ENCODE measurements at regions not wholly inside any gene's neighbourhood (a gene's known extent, or its start where the extent isn't known, plus 50 kb on each side); places are given as distances from the start of the nearest gene placed in this dataset. TPM values are rescaled to one million over a fixed set of nuclear protein-coding genes. Genes with fewer than 3 reads are reported as not detected.

DNA sequence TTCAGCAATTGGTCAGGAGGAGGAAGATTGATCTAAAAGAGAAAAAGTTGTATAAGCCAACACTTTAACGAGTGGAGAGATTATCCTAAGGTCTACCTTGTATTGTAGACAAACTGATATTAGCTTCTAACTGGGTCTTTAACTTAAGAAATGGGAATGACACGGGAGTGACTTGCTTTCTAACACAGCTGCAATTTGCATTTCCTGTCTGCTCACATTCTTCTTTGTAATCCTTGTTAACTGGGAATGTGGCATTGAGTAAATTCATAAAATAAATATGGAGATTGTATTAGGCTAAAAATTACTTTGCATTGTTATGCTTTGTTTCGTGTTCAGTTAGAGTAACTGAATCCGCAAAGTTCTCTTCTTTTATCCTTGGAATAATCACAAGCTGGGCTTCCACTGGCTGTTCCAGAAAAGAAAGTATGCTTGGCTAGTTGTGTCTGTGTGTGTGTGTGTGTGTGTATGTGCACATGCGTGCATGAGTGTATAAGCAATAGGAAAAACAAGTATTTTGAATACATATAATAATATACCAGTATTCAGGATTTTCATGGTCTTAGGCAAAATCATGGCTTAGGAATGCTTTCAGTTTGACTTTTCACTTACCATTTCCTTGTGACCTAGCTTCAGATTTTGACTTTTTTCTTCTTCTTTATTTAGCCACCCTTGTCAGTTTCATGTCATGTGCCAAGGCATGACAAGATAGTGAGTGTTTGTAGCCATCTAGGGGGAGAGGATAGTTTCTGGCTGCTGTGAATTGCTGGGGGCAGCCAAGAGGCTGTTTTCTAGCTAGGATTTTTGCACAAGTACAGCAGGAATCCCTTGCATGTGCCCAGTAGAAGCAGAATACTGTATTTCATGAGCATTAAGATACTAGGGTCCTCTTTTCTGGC, 54.5 kb upstream of the FZD8 start:
- Histone ChIP-seq H3K9ac (ENCODE audit: insufficient read depth in 1 of 2, low read length in 2 of 2) (no peak overlapping the region), H3K36me3 (ENCODE audit: control insufficient read depth in 4 of 4, insufficient read depth in 4 of 4, low read length in 4 of 4) (no peaks in the 10 kb centered on the region), H3K27me3 (ENCODE audit: control insufficient read depth in 3 of 3, insufficient read depth in 3 of 3, low read length in 2 of 3) (peaks cover 0 to 5% (median 0%) of the 10 kb centered on the region in 3 donors), H3K27ac (ENCODE audit: low read depth in 1 of 2, low read length in 1 of 2) (no peak overlapping the region), H3K4me3 (no peak overlapping the region), H3K4me1 (ENCODE audit: control insufficient read depth in 5 of 5, insufficient read depth in 5 of 5, low read length in 5 of 5) (peaks cover 0 to 3% (median 0%) of the 10 kb centered on the region in 5 donors), H3K9me3 (ENCODE audit: control insufficient read depth in 4 of 4, insufficient read depth in 3 of 4, low read length in 3 of 4) (no peaks in the 10 kb centered on the region)
- no peak for DNase-seq
- TF ChIP-seq, protein P1, sequence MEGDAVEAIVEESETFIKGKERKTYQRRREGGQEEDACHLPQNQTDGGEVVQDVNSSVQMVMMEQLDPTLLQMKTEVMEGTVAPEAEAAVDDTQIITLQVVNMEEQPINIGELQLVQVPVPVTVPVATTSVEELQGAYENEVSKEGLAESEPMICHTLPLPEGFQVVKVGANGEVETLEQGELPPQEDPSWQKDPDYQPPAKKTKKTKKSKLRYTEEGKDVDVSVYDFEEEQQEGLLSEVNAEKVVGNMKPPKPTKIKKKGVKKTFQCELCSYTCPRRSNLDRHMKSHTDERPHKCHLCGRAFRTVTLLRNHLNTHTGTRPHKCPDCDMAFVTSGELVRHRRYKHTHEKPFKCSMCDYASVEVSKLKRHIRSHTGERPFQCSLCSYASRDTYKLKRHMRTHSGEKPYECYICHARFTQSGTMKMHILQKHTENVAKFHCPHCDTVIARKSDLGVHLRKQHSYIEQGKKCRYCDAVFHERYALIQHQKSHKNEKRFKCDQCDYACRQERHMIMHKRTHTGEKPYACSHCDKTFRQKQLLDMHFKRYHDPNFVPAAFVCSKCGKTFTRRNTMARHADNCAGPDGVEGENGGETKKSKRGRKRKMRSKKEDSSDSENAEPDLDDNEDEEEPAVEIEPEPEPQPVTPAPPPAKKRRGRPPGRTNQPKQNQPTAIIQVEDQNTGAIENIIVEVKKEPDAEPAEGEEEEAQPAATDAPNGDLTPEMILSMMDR (IDR thresholded peaks at IDR 0.05; ENCODE audit: control extremely low read depth, extremely low read depth): no peak
- WGBS, 2 donors: 64 to 67% methylated on average over 5 of the region's 5 CpGs
- ATAC-seq (ENCODE audit: insufficient read depth, low FRiP score): no peak

DNA sequence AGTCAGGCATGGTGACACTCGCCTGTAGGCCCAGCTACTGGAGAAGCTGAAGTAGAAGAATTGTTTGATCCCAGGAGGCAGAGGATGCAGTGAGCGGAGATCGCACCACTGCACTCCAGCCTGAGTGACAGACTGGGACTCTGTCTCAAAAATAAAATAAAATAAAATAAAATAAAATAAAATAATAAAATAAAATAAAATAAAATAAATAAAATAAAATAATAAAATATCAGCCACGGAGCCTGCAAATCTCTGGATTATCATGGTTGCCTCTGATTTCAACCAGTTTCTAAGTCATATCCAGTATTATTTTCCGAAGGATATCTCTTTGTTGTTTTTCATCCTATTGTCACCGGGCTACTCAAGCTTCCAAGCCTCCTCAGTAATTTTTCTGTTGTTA, 51.7 kb upstream of the FZD8 start:
- DNase-seq (no peak), ATAC-seq (ENCODE audit: insufficient read depth, low FRiP score) (no peak)
- 94 to 95% methylated on average over 6 of the region's 6 CpGs for WGBS, 2 donors
- no peak overlapping the region for H3K27ac ChIP-seq (ENCODE audit: low read depth in 1 of 2, low read length in 1 of 2)
- no peak overlapping the region for H3K9ac ChIP-seq (ENCODE audit: insufficient read depth in 1 of 2, low read length in 2 of 2)
- peaks cover 0 to 3% (median 0%) of the 10 kb centered on the region in 5 donors for H3K4me1 ChIP-seq (ENCODE audit: control insufficient read depth in 5 of 5, insufficient read depth in 5 of 5, low read length in 5 of 5)
- no peaks in the 10 kb centered on the region for H3K9me3 ChIP-seq (ENCODE audit: control insufficient read depth in 4 of 4, insufficient read depth in 3 of 4, low read length in 3 of 4)
- no peaks in the 10 kb centered on the region for H3K36me3 ChIP-seq (ENCODE audit: control insufficient read depth in 4 of 4, insufficient read depth in 4 of 4, low read length in 4 of 4)
- no peak overlapping the region for H3K4me3 ChIP-seq
- H3K27me3 ChIP-seq (ENCODE audit: control insufficient read depth in 3 of 3, insufficient read depth in 3 of 3, low read length in 2 of 3): peaks cover 0 to 10% (median 0%) of the 10 kb centered on the region in 3 donors
- TF ChIP-seq, protein P1 (IDR thresholded peaks at IDR 0.05; ENCODE audit: control extremely low read depth, extremely low read depth): no peak

Small RNAs in the stretch of these regions (small RNA-seq; reads per million reads assigned to genes)
- gene RF00019 (ENCODE audit: low replicate concordance) (not detected), gene RF00561 (ENCODE audit: low replicate concordance) (not detected)
